ENCODE measurements at regions not wholly inside any gene's neighbourhood (a gene's known extent, or its start where the extent isn't known, plus 50 kb on each side); places are given as distances from the start of the nearest gene placed in this dataset.

GRCh38 chr4:126761947-126762662 lies 870.7 kb upstream of the INTU start:
- H3K9me3 ChIP-seq (ENCODE audit: control insufficient read depth in 4 of 4, low read length in 3 of 4): no peaks in the 10 kb centered on the region
- H3K27me3 ChIP-seq (ENCODE audit: control insufficient read depth in 4 of 4, insufficient read depth in 4 of 4, low read length in 3 of 4): no peaks in the 10 kb centered on the region
- DNase-seq (ENCODE audit: low spot score): no peak
- 85% methylated on average over 1 of the region's 1 CpG for WGBS
- no peak overlapping the region for H3K27ac ChIP-seq (ENCODE audit: low read depth in 1 of 2, low read length in 2 of 2)
- no peak for TF ChIP-seq FOXA1 (IDR thresholded peaks at IDR 0.05)
- no peak for TF ChIP-seq MAX (IDR thresholded peaks at IDR 0.05)
- TF ChIP-seq RXRA (IDR thresholded peaks at IDR 0.05): no peak
- TF ChIP-seq REST (IDR thresholded peaks at IDR 0.05): no peak
- TF ChIP-seq GABPA (IDR thresholded peaks at IDR 0.05 in 1 of 2, conservative IDR thresholded peaks at IDR 0.05 in 1 of 2): no peak
- H3K4me1 ChIP-seq (ENCODE audit: control insufficient read depth in 4 of 4, insufficient read depth in 4 of 4, low read length in 3 of 4): peaks cover 0 to 5% (median 0%) of the 10 kb centered on the region in 4 donors
- H3K9ac ChIP-seq (ENCODE audit: low read depth in 1 of 2, low read length in 2 of 2): no peak overlapping the region
- no peaks in the 10 kb centered on the region for H3K36me3 ChIP-seq (ENCODE audit: control insufficient read depth in 4 of 4, insufficient read depth in 3 of 4, low read depth in 1 of 4, low read length in 3 of 4)
- H3K4me3 ChIP-seq (ENCODE audit: low read depth in 1 of 3, low read length in 3 of 3): no peak overlapping the region

- H3K4me3 ChIP-seq (ENCODE audit: low read depth in 1 of 3, low read length in 3 of 3): no peak overlapping the region
- no peaks in the 10 kb centered on the region for H3K27me3 ChIP-seq (ENCODE audit: control insufficient read depth in 4 of 4, insufficient read depth in 4 of 4, low read length in 3 of 4)
- TF ChIP-seq JUND (IDR thresholded peaks at IDR 0.05) (no peak), MAX (IDR thresholded peaks at IDR 0.05) (no peak), CTCF (IDR thresholded peaks at IDR 0.05; ENCODE audit: low read depth, low read length, missing input control) (no peak), EGR1 (IDR thresholded peaks at IDR 0.05; ENCODE audit: low read depth in 2 of 2) (no peak), FOXA2 (IDR thresholded peaks at IDR 0.05) (no peak), HNF4A (conservative IDR thresholded peaks at IDR 0.05) (no peak), RAD21 (IDR thresholded peaks at IDR 0.05) (no peak), GABPA (IDR thresholded peaks at IDR 0.05 in 1 of 2, conservative IDR thresholded peaks at IDR 0.05 in 1 of 2) (no peak), FOXA1 (IDR thresholded peaks at IDR 0.05) (no peak), TAF1 (conservative IDR thresholded peaks at IDR 0.05) (no peak), YY1 (IDR thresholded peaks at IDR 0.05) (no peak), NR2F2 (IDR thresholded peaks at IDR 0.05) (no peak), SP1 (IDR thresholded peaks at IDR 0.05) (no peak), RXRA (IDR thresholded peaks at IDR 0.05) (no peak), ZBTB33 (IDR thresholded peaks at IDR 0.05) (no peak), ATF3 (IDR thresholded peaks at IDR 0.05) (no peak), HNF4G (IDR thresholded peaks at IDR 0.05) (no peak), REST (IDR thresholded peaks at IDR 0.05) (no peak)
- 85% methylated on average over 5 of the region's 5 CpGs for WGBS
- peaks cover 0 to 5% (median 0%) of the 10 kb centered on the region in 4 donors for H3K4me1 ChIP-seq (ENCODE audit: control insufficient read depth in 4 of 4, insufficient read depth in 4 of 4, low read length in 3 of 4)
- DNase-seq (ENCODE audit: low spot score): no peak
- no peak overlapping the region for H3K9ac ChIP-seq (ENCODE audit: low read depth in 1 of 2, low read length in 2 of 2)
- H3K9me3 ChIP-seq (ENCODE audit: control insufficient read depth in 4 of 4, low read length in 3 of 4): no peaks in the 10 kb centered on the region
- no peak overlapping the region for H3K27ac ChIP-seq (ENCODE audit: low read depth in 1 of 2, low read length in 2 of 2)
- H3K36me3 ChIP-seq (ENCODE audit: control insufficient read depth in 4 of 4, insufficient read depth in 3 of 4, low read depth in 1 of 4, low read length in 3 of 4): no peaks in the 10 kb centered on the region
Observed at GRCh38 chr4:126762663-126763247, 870.0 kb upstream of the INTU start.
